VCaP (cell line): ENCODE measurements at regions not wholly inside any gene's neighbourhood (a gene's known extent, or its start where the extent isn't known, plus 50 kb on each side); places are given as distances from the start of the nearest gene placed in this dataset.

Experiments used
- H3K27ac ChIP-seq: fragments of 450-650 bp; 2 replicates; pipeline ENCODE4 v1.5.1; 2017
- TF ChIP-seq, protein P1 (sequence below): fragments of 450-650 bp; conservative IDR thresholded peaks from 2 replicates; pipeline ENCODE4 v1.5.1; 2017; ENCODE audit warnings: mild to moderate bottlenecking, moderate library complexity

DNA sequence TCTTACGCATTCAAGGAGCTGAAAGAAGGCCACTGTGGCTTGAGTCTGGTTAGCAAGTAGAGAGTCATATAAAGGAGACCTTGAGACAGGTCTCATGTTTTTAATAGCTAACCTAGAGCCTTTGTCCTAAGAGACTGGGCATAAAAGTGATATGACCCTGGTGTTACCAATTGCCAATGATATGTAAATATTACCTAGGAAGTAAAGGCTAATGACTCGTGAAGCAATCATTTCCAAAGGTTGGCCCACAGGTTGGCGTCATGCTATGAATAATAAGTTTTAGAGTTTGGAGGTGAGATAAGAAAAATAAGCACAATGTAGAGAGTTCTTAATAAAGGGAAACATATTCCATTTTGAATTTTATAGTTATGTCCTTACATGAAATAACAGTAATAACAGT lies 116.6 kb upstream of the PLEKHA5 start:
- H3K27ac ChIP-seq: no peak overlapping the region
- TF ChIP-seq, protein P1, sequence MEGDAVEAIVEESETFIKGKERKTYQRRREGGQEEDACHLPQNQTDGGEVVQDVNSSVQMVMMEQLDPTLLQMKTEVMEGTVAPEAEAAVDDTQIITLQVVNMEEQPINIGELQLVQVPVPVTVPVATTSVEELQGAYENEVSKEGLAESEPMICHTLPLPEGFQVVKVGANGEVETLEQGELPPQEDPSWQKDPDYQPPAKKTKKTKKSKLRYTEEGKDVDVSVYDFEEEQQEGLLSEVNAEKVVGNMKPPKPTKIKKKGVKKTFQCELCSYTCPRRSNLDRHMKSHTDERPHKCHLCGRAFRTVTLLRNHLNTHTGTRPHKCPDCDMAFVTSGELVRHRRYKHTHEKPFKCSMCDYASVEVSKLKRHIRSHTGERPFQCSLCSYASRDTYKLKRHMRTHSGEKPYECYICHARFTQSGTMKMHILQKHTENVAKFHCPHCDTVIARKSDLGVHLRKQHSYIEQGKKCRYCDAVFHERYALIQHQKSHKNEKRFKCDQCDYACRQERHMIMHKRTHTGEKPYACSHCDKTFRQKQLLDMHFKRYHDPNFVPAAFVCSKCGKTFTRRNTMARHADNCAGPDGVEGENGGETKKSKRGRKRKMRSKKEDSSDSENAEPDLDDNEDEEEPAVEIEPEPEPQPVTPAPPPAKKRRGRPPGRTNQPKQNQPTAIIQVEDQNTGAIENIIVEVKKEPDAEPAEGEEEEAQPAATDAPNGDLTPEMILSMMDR: no peak

DNA sequence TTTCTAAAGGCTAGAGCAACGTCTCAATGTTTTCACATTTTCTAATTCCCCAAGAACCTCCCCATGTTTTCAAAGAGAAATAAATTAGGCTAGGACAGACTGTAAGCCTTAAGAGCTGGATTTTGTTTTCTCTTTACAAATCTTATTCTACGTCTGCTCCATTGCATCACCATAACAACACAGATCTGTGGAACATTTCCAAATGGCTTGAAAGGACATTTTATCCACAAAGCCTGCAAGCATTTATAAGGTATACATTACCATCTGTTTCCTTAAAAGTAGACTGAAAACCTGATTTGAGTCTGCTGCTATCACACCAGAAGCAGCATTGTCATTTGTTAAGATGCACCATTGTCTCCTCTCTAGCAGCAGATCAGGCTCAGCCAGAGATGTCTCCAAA lies 115.3 kb upstream of the PLEKHA5 start:
- TF ChIP-seq, protein P1: no peak
- no peak overlapping the region for H3K27ac ChIP-seq

DNA sequence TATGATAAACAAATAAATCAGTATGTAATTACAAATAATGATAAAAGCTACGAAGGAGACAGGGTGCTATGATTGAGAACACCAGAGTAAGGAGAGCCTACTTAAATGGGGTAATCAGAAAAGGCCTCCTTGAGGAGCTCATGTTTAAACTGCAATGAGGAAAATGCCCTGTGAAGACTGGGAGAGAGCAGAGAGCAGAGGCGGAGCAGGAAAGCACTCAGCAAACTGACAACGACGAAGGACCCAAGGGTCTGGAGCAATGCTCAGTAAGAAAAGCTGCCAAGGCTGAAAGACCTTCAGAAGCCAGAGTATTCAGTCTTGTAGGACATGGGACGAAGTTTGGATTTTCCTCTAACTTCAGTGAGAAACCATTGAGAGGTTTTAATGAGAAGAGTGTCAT lies 114.2 kb upstream of the PLEKHA5 start:
- TF ChIP-seq, protein P1: no peak

DNA sequence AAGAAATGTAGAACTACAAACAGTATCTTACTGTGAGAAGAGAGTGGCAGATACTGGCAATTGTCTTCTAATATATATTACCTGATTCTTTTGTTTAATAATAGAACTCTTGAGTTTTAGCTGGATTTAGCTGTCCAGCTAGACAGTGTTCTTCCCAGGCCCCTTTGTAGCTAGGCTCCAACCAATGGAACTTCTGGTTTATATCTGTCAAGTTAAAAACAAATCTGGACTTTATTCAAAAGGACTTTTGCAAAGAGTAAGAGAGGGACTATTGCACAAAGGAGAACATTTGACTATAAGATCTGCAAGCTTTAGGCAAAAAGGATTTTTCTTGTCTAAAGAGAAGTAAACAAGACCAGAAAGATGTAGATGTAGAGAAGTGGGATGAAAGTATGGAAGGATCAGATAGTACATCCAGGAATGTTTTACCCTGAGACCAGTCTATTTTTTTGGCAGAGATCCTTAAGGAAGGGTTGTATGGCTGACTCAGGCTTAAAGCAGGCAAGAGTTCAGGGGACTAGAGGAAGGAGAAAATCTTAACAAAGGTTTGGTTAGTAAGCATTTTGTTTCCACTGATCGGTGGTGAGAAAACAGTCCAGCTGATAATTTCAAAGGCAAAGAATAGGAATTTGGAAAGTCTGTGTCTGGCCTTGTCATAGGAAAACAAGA lies 111.1 kb upstream of the PLEKHA5 start:
- H3K27ac ChIP-seq: no peak overlapping the region

More for the DNA sequence above, 114.2 kb upstream of the PLEKHA5 start:
- H3K27ac ChIP-seq: no peak overlapping the region

DNA sequence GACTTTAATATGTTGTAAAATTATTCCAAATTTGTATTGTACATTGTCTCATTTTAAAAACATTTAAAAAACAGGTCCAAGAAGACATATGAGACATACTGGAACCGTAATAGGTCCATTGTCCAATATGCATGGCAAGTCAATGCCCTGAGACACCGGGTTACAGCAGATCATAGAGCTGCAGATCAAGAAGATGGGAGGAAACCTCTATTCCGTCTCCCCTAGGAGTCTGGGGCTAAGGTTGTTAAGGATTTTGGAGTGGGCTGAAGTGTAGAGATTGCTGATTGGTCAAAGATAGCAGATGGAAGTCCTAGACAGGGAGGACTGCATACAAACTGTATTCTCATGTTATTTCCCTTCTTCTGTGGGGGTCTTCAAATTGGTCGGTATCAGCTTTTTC lies 108.3 kb upstream of the PLEKHA5 start:
- H3K27ac ChIP-seq: no peak overlapping the region
- TF ChIP-seq, protein P1: no peak

More for the DNA sequence above, 111.1 kb upstream of the PLEKHA5 start:
- TF ChIP-seq, protein P1: no peak

DNA sequence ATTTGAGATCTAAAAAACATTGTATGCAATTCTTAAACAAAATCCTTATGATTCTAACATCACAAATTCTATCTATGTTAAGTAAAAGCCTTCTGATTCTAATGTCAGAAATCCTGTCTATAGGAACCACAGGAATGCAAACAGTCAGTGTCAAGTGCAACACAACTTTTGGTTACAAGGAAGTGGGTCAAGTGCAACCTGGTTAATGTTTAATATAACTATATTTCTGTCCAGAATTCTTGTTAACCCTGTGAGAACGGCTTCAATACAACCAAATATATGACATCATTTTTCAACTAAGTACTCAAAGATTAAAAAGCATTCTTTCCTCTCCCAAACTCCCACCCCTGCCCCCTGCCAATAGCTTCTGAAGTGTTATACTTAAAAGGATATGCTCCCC lies 107.9 kb upstream of the PLEKHA5 start:
- TF ChIP-seq, protein P1: no peak
- no peak overlapping the region for H3K27ac ChIP-seq

DNA sequence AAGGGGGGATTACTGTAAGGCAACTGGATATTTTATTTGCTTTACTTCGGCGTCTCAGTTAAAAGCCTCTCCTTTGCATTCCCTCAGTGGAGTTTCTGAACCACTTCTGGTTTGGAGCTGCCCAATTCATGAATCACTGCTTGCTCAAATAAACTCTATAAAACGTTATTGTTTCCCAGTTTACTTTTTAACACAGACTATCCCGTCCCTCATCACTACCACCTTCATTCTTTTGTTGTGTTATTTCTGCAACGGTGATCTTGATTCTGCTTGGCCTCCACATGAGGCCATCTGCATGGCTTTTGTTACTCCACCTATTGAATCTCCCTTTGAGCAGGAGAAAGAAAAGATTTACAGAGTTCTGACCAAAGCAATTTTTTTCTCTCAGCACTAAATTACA lies 104.0 kb upstream of the PLEKHA5 start:
- H3K27ac ChIP-seq: no peak overlapping the region
- TF ChIP-seq, protein P1: no peak
